ENCODE measurements at regions not wholly inside any gene's neighbourhood (a gene's known extent, or its start where the extent isn't known, plus 50 kb on each side); places are given as distances from the start of the nearest gene placed in this dataset.

GRCh38 chr1:34376531-34376930 lies 199.8 kb downstream of the C1orf94 start:
- Histone ChIP-seq H3K4me1 (ENCODE audit: control insufficient read depth, insufficient read depth, low read length) (peaks cover 16% of the 10 kb centered on the region), H3K27ac (ENCODE audit: extremely low read depth, low read depth, low read length) (no peak overlapping the region), H3K4me3 (ENCODE audit: low read depth, low read length) (no peak overlapping the region), H3K36me3 (ENCODE audit: control insufficient read depth in 2 of 2, insufficient read depth in 1 of 2, low read length in 2 of 2) (no peaks in the 10 kb centered on the region), H3K9me3 (ENCODE audit: control insufficient read depth, insufficient read depth, low read depth, low read length) (no peaks in the 10 kb centered on the region)
- ChIA-PET CTCF (interaction anchor here (1.0 kb wide), 1 partner anchor 743 kb away, joined by 3 read pairs; no protein-coding TSS in a partner anchor), POLR2A (no interaction called here)
- TF ChIP-seq ZNF221 (tag by site-specific recombination; IDR thresholded peaks at IDR 0.05; ENCODE audit: borderline replicate concordance) (no peak), ZNF639 (tag by site-specific recombination; IDR thresholded peaks at IDR 0.05) (no peak), ZNF48 (tag by site-specific recombination; IDR thresholded peaks at IDR 0.05) (no peak), ZNF324 (tag by site-specific recombination; IDR thresholded peaks at IDR 0.05) (no peak), ZNF658 (tag by site-specific recombination; IDR thresholded peaks at IDR 0.05) (no peak), FEZF1 (tag by site-specific recombination; IDR thresholded peaks at IDR 0.05) (no peak), ZBTB11 (tag by site-specific recombination; conservative IDR thresholded peaks at IDR 0.05; ENCODE audit: low read depth) (no peak), ZNF37A (tag by site-specific recombination; IDR thresholded peaks at IDR 0.05) (no peak), ZBTB6 (tag by site-specific recombination; IDR thresholded peaks at IDR 0.05) (no peak), ZNF169 (tag by site-specific recombination; IDR thresholded peaks at IDR 0.05) (no peak), BCL11B (tag by site-specific recombination; IDR thresholded peaks at IDR 0.05; ENCODE audit: low read depth) (no peak), HOXC10 (CRISPR knock-in tag; IDR thresholded peaks at IDR 0.05) (no peak), ZNF510 (tag by site-specific recombination; IDR thresholded peaks at IDR 0.05; ENCODE audit: insufficient replicate concordance) (no peak), REST (tag by site-specific recombination; IDR thresholded peaks at IDR 0.05) (no peak)

GRCh38 chr1:34378968-34379856 lies 202.5 kb downstream of the C1orf94 start:
- POLR2A ChIA-PET: no interaction called here
- Histone ChIP-seq H3K27ac (ENCODE audit: extremely low read depth, low read depth, low read length) (no peak overlapping the region), H3K4me1 (ENCODE audit: control insufficient read depth, insufficient read depth, low read length) (peaks cover 13% of the 10 kb centered on the region), H3K36me3 (ENCODE audit: control insufficient read depth in 2 of 2, insufficient read depth in 1 of 2, low read length in 2 of 2) (no peaks in the 10 kb centered on the region), H3K9me3 (ENCODE audit: control insufficient read depth, insufficient read depth, low read depth, low read length) (no peaks in the 10 kb centered on the region), H3K4me3 (ENCODE audit: low read depth, low read length) (no peak overlapping the region)
- CTCF ChIA-PET: interaction anchor here (0.7 kb wide), 1 partner anchor 39 kb away, joined by 3 read pairs; no protein-coding TSS in a partner anchor
- TF ChIP-seq ZNF791 (tag by site-specific recombination; IDR thresholded peaks at IDR 0.05) (no peak), ZIC2 (tag by site-specific recombination; IDR thresholded peaks at IDR 0.05) (no peak), SP7 (tag by site-specific recombination; IDR thresholded peaks at IDR 0.05) (no peak), BCL6B (tag by site-specific recombination; IDR thresholded peaks at IDR 0.05) (no peak), TSHZ1 (tag by site-specific recombination; IDR thresholded peaks at IDR 0.05; ENCODE audit: borderline replicate concordance) (no peak)
